ENCODE measurements at regions not wholly inside any gene's neighbourhood (a gene's known extent, or its start where the extent isn't known, plus 50 kb on each side); places are given as distances from the start of the nearest gene placed in this dataset.

DNA sequence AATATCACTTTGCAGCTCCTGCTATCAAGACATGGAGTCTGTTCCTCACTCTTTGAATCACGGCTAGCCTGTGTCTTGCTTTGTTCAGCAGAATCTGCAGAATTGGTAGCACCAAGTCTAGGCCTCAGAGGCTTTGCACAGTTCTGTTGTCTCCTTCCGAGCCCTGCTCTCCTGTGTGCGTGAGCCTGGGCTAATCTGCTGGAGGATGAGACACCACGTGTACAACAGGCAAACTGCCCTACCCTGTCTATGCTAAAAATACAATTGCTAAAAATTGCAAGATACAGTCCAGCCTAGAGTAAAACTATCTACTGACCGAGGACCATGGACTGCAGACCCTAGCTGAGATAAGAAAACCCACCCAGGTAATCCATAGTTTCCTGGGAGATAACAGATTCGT, 484.7 kb downstream of the NPIPA7 start:
- TF ChIP-seq, protein P1, sequence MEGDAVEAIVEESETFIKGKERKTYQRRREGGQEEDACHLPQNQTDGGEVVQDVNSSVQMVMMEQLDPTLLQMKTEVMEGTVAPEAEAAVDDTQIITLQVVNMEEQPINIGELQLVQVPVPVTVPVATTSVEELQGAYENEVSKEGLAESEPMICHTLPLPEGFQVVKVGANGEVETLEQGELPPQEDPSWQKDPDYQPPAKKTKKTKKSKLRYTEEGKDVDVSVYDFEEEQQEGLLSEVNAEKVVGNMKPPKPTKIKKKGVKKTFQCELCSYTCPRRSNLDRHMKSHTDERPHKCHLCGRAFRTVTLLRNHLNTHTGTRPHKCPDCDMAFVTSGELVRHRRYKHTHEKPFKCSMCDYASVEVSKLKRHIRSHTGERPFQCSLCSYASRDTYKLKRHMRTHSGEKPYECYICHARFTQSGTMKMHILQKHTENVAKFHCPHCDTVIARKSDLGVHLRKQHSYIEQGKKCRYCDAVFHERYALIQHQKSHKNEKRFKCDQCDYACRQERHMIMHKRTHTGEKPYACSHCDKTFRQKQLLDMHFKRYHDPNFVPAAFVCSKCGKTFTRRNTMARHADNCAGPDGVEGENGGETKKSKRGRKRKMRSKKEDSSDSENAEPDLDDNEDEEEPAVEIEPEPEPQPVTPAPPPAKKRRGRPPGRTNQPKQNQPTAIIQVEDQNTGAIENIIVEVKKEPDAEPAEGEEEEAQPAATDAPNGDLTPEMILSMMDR (IDR thresholded peaks at IDR 0.05) = no peak
- TF ChIP-seq EZH2 (IDR thresholded peaks at IDR 0.05) (no peak), EZH2phosphoT487 (IDR thresholded peaks at IDR 0.05) (no peak)

All from neural progenitor cell (in vitro differentiated cells).